Stomach (tissue), 4 donors: ENCODE measurements at regions not wholly inside any gene's neighbourhood (a gene's known extent, or its start where the extent isn't known, plus 50 kb on each side); places are given as distances from the start of the nearest gene placed in this dataset.

Experiments
- POLR2A ChIP-seq, 4 donors: fragments of 450-650 bp; IDR thresholded peaks; one replicate each; pipeline ENCODE4 v1.6.1; 2016; ENCODE audit warnings: antibody characterized with exemption in 4 of 4, control low read depth in 2 of 4, mild to moderate bottlenecking in 1 of 4, moderate library complexity in 1 of 4
- POLR2AphosphoS5 ChIP-seq, 3 donors: sonication (generic); formaldehyde crosslinking; IDR thresholded peaks; one replicate each; pipeline ENCODE4 v1.6.1; 2016; ENCODE audit warnings: antibody characterized with exemption in 3 of 3
- TF ChIP-seq, protein P1 (sequence below), 7 experiments: fragments of 450-650 bp in 4 of 7; fragments of 200-600 bp in 3 of 7; sonication (generic) in 3 of 7; IDR thresholded peaks; one replicate each; pipeline ENCODE4 v1.5.1; 2016 to 2019; ENCODE audit warnings: antibody characterized with exemption in 7 of 7, control low read depth in 2 of 7, mild to moderate bottlenecking in 1 of 7

DNA sequence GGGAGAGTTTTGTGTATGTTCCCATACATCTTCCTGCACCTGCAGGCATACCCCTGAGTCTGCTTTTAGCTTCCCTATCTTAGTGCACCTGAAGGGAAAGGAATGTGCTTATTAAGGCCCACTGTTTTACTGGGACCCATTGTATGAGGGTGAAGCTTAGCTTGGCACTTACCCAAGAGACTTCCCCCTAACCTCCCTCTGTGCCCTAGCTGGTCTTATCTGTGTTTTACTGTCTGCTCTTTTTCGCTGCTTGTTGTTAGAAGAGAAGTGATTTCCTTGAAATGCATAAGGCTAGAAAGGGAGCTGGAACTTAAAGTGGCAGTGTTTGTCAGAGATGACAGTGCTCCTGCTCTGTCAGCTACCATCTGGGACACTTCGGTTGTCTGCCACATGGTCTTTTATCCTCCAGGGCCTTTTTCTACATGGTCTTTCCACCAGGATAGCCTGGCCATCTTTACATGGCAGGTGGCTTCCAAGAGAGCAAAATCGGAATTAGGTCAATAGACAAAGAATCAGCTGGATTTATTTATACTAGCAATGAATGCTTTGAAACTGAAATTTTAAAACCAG, 122.5 kb upstream of the SLC44A1 start:
- TF ChIP-seq, protein P1, sequence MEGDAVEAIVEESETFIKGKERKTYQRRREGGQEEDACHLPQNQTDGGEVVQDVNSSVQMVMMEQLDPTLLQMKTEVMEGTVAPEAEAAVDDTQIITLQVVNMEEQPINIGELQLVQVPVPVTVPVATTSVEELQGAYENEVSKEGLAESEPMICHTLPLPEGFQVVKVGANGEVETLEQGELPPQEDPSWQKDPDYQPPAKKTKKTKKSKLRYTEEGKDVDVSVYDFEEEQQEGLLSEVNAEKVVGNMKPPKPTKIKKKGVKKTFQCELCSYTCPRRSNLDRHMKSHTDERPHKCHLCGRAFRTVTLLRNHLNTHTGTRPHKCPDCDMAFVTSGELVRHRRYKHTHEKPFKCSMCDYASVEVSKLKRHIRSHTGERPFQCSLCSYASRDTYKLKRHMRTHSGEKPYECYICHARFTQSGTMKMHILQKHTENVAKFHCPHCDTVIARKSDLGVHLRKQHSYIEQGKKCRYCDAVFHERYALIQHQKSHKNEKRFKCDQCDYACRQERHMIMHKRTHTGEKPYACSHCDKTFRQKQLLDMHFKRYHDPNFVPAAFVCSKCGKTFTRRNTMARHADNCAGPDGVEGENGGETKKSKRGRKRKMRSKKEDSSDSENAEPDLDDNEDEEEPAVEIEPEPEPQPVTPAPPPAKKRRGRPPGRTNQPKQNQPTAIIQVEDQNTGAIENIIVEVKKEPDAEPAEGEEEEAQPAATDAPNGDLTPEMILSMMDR (IDR thresholded peaks at IDR 0.05): no peak
- TF ChIP-seq POLR2A (IDR thresholded peaks at IDR 0.05) (no peak), POLR2AphosphoS5 (IDR thresholded peaks at IDR 0.05) (no peak)
